ENCODE measurements at regions not wholly inside any gene's neighbourhood (a gene's known extent, or its start where the extent isn't known, plus 50 kb on each side); places are given as distances from the start of the nearest gene placed in this dataset.

- Histone ChIP-seq H3K9me3 (peaks cover 0 to 17% (median 5%) of the 10 kb centered on the region in 11 donors), H3K27ac (peak overlapping the region in 1 of 10 donors; percentile 56), H3K27me3 (peaks cover 0 to 14% (median 7%) of the 10 kb centered on the region in 7 donors), H3K4me1 (peaks cover 0 to 16% (median 8%) of the 10 kb centered on the region in 9 donors), H3K36me3 (no peaks in the 10 kb centered on the region), H3K4me3 (no peak overlapping the region)
- TF ChIP-seq CTCF (IDR thresholded peaks at IDR 0.05), result peak; percentile 4 to 60 (median 49)
- intact Hi-C loops (cut with DNase I), result no loop called here
- DNase-seq (peak in 1 of 2 donors; percentile 37), ATAC-seq (peak in 3 of 8 donors; percentile 33 to 62 (median 42))
- 54 to 63% methylated on average over 5 of the region's 5 CpGs for WGBS, 2 donors
Measured at GRCh38 chr15:79218588-79219200, 63.8 kb upstream of the ANKRD34C start.

GRCh38 chr15:79213650-79214049 is 68.9 kb upstream of the ANKRD34C start:
- Histone ChIP-seq H3K4me3 (no peak overlapping the region), H3K36me3 (no peaks in the 10 kb centered on the region), H3K9me3 (peaks cover 0 to 17% (median 5%) of the 10 kb centered on the region in 11 donors), H3K27me3 (peaks cover 0 to 61% (median 45%) of the 10 kb centered on the region in 7 donors), H3K27ac (no peak overlapping the region), H3K4me1 (peaks cover 0 to 4% (median 0%) of the 10 kb centered on the region in 9 donors)
- WGBS, 2 donors, result 56 to 62% methylated on average over 3 of the region's 3 CpGs
- intact Hi-C loops (cut with DNase I), result no loop called here
- no peak for TF ChIP-seq CTCF (IDR thresholded peaks at IDR 0.05)
- DNase-seq (no peak), ATAC-seq (no peak)

GRCh38 chr15:79212589-79213157 is 69.8 kb upstream of the ANKRD34C start:
- Histone ChIP-seq H3K27ac (no peak overlapping the region), H3K27me3 (peaks cover 0 to 67% (median 46%) of the 10 kb centered on the region in 7 donors), H3K4me1 (peaks cover 0 to 4% (median 0%) of the 10 kb centered on the region in 9 donors), H3K9me3 (peaks cover 0 to 14% (median 5%) of the 10 kb centered on the region in 11 donors), H3K36me3 (no peaks in the 10 kb centered on the region), H3K4me3 (no peak overlapping the region)
- no peak for TF ChIP-seq CTCF (IDR thresholded peaks at IDR 0.05)
- no peak for DNase-seq
- ATAC-seq, result no peak
- WGBS, 2 donors, result 76 to 86% methylated on average over 11 of the region's 11 CpGs
- intact Hi-C loops (cut with DNase I), result no loop called here

GRCh38 chr15:79211481-79211880 is 71.0 kb upstream of the ANKRD34C start:
- intact Hi-C loops (cut with DNase I), result no loop called here
- Histone ChIP-seq H3K4me1 (peaks cover 0 to 4% (median 0%) of the 10 kb centered on the region in 9 donors), H3K27me3 (peaks cover 0 to 73% (median 47%) of the 10 kb centered on the region in 7 donors), H3K4me3 (no peak overlapping the region), H3K36me3 (no peaks in the 10 kb centered on the region), H3K27ac (no peak overlapping the region), H3K9me3 (peaks cover 0 to 2% (median 0%) of the 10 kb centered on the region in 11 donors)
- 97 to 98% methylated on average over 1 of the region's 1 CpG for WGBS, 2 donors
- DNase-seq, result no peak
- no peak for ATAC-seq
- TF ChIP-seq CTCF (IDR thresholded peaks at IDR 0.05), result no peak

Measured in heart right ventricle (tissue), 16 donors.